ENCODE measurements at regions not wholly inside any gene's neighbourhood (a gene's known extent, or its start where the extent isn't known, plus 50 kb on each side); places are given as distances from the start of the nearest gene placed in this dataset.

- TF ChIP-seq CTCF (conservative IDR thresholded peaks at IDR 0.05; ENCODE audit: low read length) (no peak), EZH2phosphoT487 (IDR thresholded peaks at IDR 0.05; ENCODE audit: borderline replicate concordance, low read depth, low read length) (no peak)
Measured at GRCh38 chr1:242770366-242770765, 245.9 kb upstream of the PLD5 start.

Measured in OCI-LY7 (cell line).